GM12874 (cell line): ENCODE measurements at regions not wholly inside any gene's neighbourhood (a gene's known extent, or its start where the extent isn't known, plus 50 kb on each side); places are given as distances from the start of the nearest gene placed in this dataset.

ENCODE experiments used
- CTCF ChIP-seq: IDR thresholded peaks from 2 replicates; pipeline ENCODE4 v1.5.1; 2011; ENCODE audit warnings: low read depth, mild to moderate bottlenecking, control low read depth, low read length, moderate library complexity; ENCODE audit not compliant: insufficient read depth

GRCh38 chr2:176764921-176765320 is 447.7 kb upstream of the HNRNPA3 start:
- TF ChIP-seq CTCF = no peak

GRCh38 chr2:176766005-176766404 is 446.6 kb upstream of the HNRNPA3 start:
- no peak for TF ChIP-seq CTCF

DNA sequence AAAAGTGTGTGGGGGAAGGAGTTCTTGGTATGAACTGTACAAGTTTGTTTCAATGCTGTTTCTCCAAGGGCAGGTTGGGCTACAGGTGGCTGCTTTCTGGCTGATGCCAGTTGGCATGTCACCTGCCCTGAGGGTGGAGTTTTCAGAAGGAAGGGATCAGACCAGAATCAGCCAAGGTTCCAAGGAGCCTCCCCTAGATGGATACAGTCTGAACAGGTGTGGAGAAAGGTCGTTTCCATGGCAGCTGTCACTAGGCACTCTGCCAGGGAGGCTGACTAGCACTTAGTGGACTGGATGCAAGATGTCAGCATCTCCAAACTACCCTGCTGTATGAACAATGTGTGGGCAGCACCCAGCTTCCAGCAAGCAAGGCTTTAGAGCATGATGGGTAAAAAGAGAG is 444.4 kb upstream of the HNRNPA3 start:
- TF ChIP-seq CTCF = no peak

DNA sequence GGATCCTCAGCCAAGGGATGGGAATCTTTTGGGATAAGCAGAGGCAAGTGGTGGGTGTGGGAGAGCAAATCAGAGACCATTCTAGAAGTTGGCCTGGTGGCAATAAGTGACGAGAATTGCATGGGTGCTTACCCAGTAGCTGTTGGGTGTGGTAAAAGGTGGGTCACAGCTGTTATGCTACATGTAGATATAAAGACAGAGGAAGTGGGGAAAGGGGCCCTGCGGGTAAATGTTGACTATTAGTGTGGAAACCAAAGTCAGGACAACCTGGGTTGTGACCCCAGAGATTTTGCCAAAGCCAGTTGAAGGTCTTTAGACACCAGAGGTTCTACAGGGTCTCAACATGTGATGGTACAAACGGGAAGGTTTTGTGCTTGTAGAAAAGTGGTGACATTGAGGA is 443.6 kb upstream of the HNRNPA3 start:
- no peak for TF ChIP-seq CTCF

DNA sequence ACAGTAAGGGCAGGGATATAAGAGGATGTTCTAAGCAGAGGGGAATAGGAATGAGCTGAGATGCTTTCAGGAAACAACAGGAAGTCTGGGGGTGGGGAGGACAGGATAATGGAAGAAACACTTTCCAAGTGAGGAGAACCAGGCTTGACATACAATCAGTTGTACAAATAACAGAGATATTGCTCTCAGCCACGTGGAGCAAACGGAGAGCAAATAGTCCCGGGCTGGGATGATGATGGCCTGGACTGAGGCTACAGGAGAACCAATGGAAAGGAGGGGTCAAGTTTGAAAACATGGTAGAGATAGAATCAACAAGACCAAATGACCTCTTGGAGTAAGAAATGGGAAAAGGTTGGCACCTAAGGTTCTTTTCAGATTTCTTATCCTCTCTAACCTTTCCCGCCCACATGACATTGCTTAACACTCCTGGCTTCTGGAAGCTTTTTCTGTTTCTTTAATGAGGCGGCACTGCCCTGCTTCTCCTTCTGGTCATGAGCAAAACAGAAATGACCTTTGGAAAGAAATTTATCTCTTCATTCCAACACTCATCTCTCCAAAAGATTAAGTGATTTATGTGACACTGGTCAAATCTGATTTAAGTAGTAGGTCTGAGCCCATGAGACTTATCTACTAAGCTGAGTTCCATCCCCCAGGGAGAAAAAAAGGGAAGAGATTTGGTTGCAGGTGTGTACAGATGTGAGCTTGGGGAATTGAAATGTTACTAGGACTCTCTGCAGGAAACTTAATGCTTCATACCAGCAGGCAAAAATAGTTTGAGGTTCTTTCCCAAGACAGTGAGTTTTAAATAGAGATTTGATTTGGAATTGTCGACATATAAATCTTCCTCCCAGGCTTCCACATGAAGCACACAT is 442.9 kb upstream of the HNRNPA3 start:
- no peak for TF ChIP-seq CTCF

DNA sequence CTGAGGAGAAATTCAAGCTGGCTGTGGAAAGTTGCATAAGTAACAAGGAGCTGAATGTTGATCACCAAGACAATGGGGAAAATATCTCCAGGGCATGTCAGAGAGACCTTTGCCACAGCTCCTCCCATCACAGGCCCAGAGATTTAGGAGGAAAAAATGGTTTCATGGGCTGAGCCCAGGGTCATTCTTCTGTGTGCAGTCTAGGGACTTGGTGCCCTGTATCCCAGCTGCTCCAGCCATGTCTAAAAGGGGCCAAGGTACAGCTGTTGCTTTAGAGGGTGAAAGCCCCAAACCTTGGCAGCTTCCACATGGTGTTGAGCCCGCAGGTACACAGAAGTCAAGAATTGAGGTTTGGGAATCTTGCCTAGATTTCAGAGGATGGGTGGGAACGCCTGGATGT is 439.8 kb upstream of the HNRNPA3 start:
- TF ChIP-seq CTCF = no peak

GRCh38 chr2:176774766-176775451 is 437.7 kb upstream of the HNRNPA3 start:
- no peak for TF ChIP-seq CTCF
